ENCODE measurements at regions not wholly inside any gene's neighbourhood (a gene's known extent, or its start where the extent isn't known, plus 50 kb on each side); places are given as distances from the start of the nearest gene placed in this dataset.

DNA sequence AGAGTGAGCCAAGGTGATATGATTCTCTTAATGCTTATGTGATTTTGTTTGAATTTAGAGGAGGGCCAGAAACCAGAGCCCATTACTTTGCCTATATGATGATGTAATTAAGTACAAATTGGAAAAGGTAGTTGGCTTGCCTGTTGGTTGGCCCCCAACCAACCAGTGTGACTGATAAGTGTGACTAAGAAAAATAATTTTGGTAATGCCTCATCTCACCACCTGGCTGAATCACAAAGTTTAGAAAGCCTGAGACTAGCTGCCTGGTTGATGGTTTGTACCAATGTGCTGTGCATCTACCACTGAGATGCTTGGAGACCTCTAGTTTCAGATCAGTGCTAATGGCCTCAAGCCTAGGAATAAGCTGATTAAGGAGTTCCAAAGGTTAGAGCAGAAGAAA, 338.7 kb downstream of the CDH2 start:
- no peak for TF ChIP-seq POLR2A (IDR thresholded peaks at IDR 0.05)
- TF ChIP-seq, protein P1, sequence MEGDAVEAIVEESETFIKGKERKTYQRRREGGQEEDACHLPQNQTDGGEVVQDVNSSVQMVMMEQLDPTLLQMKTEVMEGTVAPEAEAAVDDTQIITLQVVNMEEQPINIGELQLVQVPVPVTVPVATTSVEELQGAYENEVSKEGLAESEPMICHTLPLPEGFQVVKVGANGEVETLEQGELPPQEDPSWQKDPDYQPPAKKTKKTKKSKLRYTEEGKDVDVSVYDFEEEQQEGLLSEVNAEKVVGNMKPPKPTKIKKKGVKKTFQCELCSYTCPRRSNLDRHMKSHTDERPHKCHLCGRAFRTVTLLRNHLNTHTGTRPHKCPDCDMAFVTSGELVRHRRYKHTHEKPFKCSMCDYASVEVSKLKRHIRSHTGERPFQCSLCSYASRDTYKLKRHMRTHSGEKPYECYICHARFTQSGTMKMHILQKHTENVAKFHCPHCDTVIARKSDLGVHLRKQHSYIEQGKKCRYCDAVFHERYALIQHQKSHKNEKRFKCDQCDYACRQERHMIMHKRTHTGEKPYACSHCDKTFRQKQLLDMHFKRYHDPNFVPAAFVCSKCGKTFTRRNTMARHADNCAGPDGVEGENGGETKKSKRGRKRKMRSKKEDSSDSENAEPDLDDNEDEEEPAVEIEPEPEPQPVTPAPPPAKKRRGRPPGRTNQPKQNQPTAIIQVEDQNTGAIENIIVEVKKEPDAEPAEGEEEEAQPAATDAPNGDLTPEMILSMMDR (IDR thresholded peaks at IDR 0.05) = no peak
- DNase-seq = no peak
- Histone ChIP-seq H3K36me3 (no peaks in the 10 kb centered on the region), H3K4me1 (no peaks in the 10 kb centered on the region), H3K27ac (no peak overlapping the region), H3K27me3 (no peaks in the 10 kb centered on the region), H3K9me3 (no peaks in the 10 kb centered on the region), H3K4me3 (no peak overlapping the region)
- intact Hi-C loops (cut with DNase I; ENCODE audit: low total_unique reads) = no loop called here

DNA sequence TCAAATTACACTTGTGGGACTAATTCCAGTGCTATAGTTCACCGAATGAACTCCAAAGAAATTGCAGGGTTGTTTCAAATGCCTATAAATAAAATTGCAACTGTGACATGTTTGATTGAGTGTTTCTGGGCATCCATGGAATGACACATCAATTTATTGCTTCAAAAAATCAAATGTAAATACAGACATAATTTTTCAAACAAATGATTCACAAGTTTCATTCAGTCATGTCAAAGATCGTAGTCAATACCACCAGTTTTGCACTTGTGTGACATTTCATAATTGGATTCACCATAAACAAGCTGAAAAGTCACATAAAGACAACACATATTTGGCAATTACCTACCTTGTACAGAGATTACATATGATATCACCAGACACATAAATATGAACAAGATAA, 350.8 kb downstream of the CDH2 start:
- intact Hi-C loops (cut with DNase I; ENCODE audit: low total_unique reads) = no loop called here
- Histone ChIP-seq H3K4me3 (no peak overlapping the region), H3K27ac (no peak overlapping the region), H3K27me3 (no peaks in the 10 kb centered on the region), H3K9me3 (no peaks in the 10 kb centered on the region), H3K4me1 (no peaks in the 10 kb centered on the region), H3K36me3 (no peaks in the 10 kb centered on the region)
- TF ChIP-seq, protein P1 (IDR thresholded peaks at IDR 0.05) = no peak
- no peak for TF ChIP-seq POLR2A (IDR thresholded peaks at IDR 0.05)
- DNase-seq = no peak

DNA sequence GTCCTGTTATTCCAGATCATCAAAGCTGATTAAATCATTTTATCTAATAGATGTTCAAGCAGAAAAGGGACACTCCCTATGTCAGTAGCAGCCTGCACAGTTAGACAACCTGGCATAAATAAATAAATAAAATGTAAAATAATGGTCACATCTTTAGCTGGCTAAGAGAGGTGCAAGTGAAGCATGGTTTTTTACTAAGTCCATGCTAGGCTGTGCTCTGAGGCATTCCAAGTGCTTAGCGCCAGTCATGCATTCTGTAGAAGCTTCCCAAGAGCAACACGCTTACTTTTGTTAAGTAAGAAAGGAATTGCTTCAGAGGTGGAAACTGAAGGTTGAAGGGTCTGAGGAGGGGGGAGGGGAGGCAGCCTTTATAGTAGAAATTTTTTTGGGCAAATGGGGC, 351.2 kb downstream of the CDH2 start:
- DNase-seq = no peak
- TF ChIP-seq, protein P1 (IDR thresholded peaks at IDR 0.05) = no peak
- H3K27ac ChIP-seq = no peak overlapping the region
- intact Hi-C loops (cut with DNase I; ENCODE audit: low total_unique reads) = no loop called here
- H3K4me3 ChIP-seq = no peak overlapping the region
- H3K4me1 ChIP-seq = no peaks in the 10 kb centered on the region
- H3K27me3 ChIP-seq = no peaks in the 10 kb centered on the region
- H3K36me3 ChIP-seq = no peaks in the 10 kb centered on the region
- no peaks in the 10 kb centered on the region for H3K9me3 ChIP-seq

GRCh38 chr18:27824841-27825681, 351.9 kb downstream of the CDH2 start:
- no peaks in the 10 kb centered on the region for H3K9me3 ChIP-seq
- no peak overlapping the region for H3K4me3 ChIP-seq
- TF ChIP-seq, protein P1 (IDR thresholded peaks at IDR 0.05) = no peak
- no peak for TF ChIP-seq POLR2A (IDR thresholded peaks at IDR 0.05)
- intact Hi-C loops (cut with DNase I; ENCODE audit: low total_unique reads) = no loop called here
- no peak overlapping the region for H3K27ac ChIP-seq
- no peak for DNase-seq
- no peaks in the 10 kb centered on the region for H3K4me1 ChIP-seq
- no peaks in the 10 kb centered on the region for H3K36me3 ChIP-seq
- H3K27me3 ChIP-seq = no peaks in the 10 kb centered on the region

- no peak for DNase-seq
- H3K4me1 ChIP-seq = no peaks in the 10 kb centered on the region
- no peaks in the 10 kb centered on the region for H3K27me3 ChIP-seq
- H3K36me3 ChIP-seq = no peaks in the 10 kb centered on the region
- no peak overlapping the region for H3K27ac ChIP-seq
- no peak overlapping the region for H3K4me3 ChIP-seq
- intact Hi-C loops (cut with DNase I; ENCODE audit: low total_unique reads) = no loop called here
- TF ChIP-seq, protein P1 (IDR thresholded peaks at IDR 0.05) = no peak
- no peak for TF ChIP-seq POLR2A (IDR thresholded peaks at IDR 0.05)
- H3K9me3 ChIP-seq = no peaks in the 10 kb centered on the region
Measured at GRCh38 chr18:27824275-27824674, 352.7 kb downstream of the CDH2 start.

Measured in uterus (tissue), 3 donors.